PC-9 (cell line): ENCODE measurements at regions not wholly inside any gene's neighbourhood (a gene's known extent, or its start where the extent isn't known, plus 50 kb on each side); places are given as distances from the start of the nearest gene placed in this dataset.

ENCODE experiments used
- BruUV-seq: library from RNA; stranded (reverse); fragments of 400-500 nt; replicated peaks from 2 replicates; lab custom pipeline; 2021; lab: Mats Ljungman, UMichigan
- CTCF ChIA-PET: fragments of 300-600 bp; sonication (Branson Sonifier 250); formaldehyde crosslinking; loops from one replicate; lab custom pipeline; 2022; ENCODE audit warnings: antibody characterized with exemption; lab: Charles Lee
- POLR2A ChIA-PET: fragments of 300-600 bp; sonication (Branson Sonifier 250); formaldehyde crosslinking; loops from one replicate; lab custom pipeline; 2022; ENCODE audit warnings: antibody characterized with exemption; ENCODE audit not compliant: unreplicated experiment; lab: Charles Lee
- DNase-seq, 2 experiments: peaks; one replicate each; pipeline versions ENCODE4 v3.0.0 to v3.0.0-alpha.2; 2015 to 2022; ENCODE audit warnings: mixed read lengths in 1 of 2
- H2AFZ ChIP-seq: fragments of 200-600 bp; sonication (generic); 2 replicates; pipeline ENCODE4 v1.8.1; 2017; ENCODE audit warnings: antibody characterized with exemption
- H3F3A ChIP-seq: fragments of 200-600 bp; sonication (generic); 2 replicates; pipeline ENCODE4 v1.8.1; 2017; ENCODE audit warnings: antibody characterized with exemption, mild to moderate bottlenecking, low read depth; ENCODE audit not compliant: insufficient read depth
- H3K27ac ChIP-seq: fragments of 200-600 bp; sonication (generic); 2 replicates; pipeline ENCODE4 v1.6.1; 2016; ENCODE audit warnings: mixed run types
- H3K27me3 ChIP-seq: fragments of 200-600 bp; sonication (generic); 2 replicates; pipeline ENCODE4 v1.6.1; 2016; ENCODE audit warnings: low read depth, mixed run types; ENCODE audit not compliant: insufficient read depth
- H3K36me3 ChIP-seq: fragments of 200-600 bp; sonication (generic); 2 replicates; pipeline ENCODE4 v1.6.1; 2016; ENCODE audit warnings: low read depth, mixed run types
- H3K4me1 ChIP-seq: fragments of 200-600 bp; sonication (generic); replicated peaks from 2 replicates; pipeline ENCODE4 v1.6.1; 2016; ENCODE audit warnings: mixed run types; ENCODE audit not compliant: insufficient read depth
- H3K4me2 ChIP-seq: fragments of 200-600 bp; sonication (generic); 2 replicates; pipeline ENCODE4 v1.6.1; 2017; ENCODE audit warnings: mixed run types
- H3K4me3 ChIP-seq: fragments of 200-600 bp; sonication (generic); 2 replicates; pipeline ENCODE4 v1.6.1; 2016; ENCODE audit warnings: mixed run types
- H3K79me2 ChIP-seq: fragments of 200-600 bp; sonication (generic); 2 replicates; pipeline ENCODE4 v1.6.1; 2017; ENCODE audit warnings: low read depth, mixed run types
- H3K9me2 ChIP-seq: fragments of 200-600 bp; sonication (generic); 2 replicates; pipeline ENCODE4 v1.8.1; 2017; ENCODE audit warnings: mild to moderate bottlenecking; ENCODE audit not compliant: insufficient read depth
- H3K9me3 ChIP-seq: fragments of 200-600 bp; sonication (generic); 2 replicates; pipeline ENCODE4 v1.8.1; 2016; ENCODE audit warnings: low read depth; ENCODE audit not compliant: insufficient read depth
- H4K20me1 ChIP-seq: fragments of 200-600 bp; sonication (generic); 2 replicates; pipeline ENCODE4 v1.8.1; 2017; ENCODE audit not compliant: insufficient read depth
- EZH2 ChIP-seq: fragments of 200-600 bp; sonication (generic); IDR thresholded peaks from 2 replicates; pipeline ENCODE4 v1.8.0; 2017; ENCODE audit warnings: antibody characterized with exemption, low read depth
- intact Hi-C: fragments of 100-400 bp; cut with micrococcal nuclease; formaldehyde crosslinking; loops from one replicate; pipeline ENCODE4 v1.10.0; 2022; ENCODE audit not compliant: unreplicated experiment
- TF ChIP-seq, protein P1 (sequence below): fragments of 200-600 bp; sonication (generic); conservative IDR thresholded peaks from 2 replicates; pipeline ENCODE4 v1.6.1; 2017; ENCODE audit warnings: mixed run types, antibody characterized with exemption, mild to moderate bottlenecking, moderate library complexity

DNA sequence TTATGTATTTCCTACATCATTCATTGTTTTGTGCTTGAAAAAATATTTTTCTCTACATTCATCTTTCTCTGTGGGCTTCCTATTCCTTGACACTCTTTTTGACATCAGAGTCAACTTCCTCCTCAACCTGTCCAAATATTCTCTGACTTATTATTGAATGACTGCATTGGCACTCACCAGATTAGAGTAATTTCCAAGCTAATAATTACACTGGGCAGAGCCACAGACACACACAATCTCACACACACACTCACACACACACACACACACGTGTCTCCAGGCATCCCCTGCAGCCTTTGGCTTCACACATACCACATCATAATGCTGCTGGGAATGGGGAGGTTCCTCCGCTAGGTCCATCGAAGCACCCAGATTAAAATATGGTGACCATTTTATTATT lies 184.5 kb downstream of the SYK start:
- no peak overlapping the region for H3K4me3 ChIP-seq
- no peak overlapping the region for H2AFZ ChIP-seq
- no peak overlapping the region for H3K4me2 ChIP-seq
- H4K20me1 ChIP-seq, result no peaks in the 10 kb centered on the region
- no peaks in the 10 kb centered on the region for H3K4me1 ChIP-seq
- no peaks in the 10 kb centered on the region for H3K27me3 ChIP-seq
- no peaks in the 10 kb centered on the region for H3F3A ChIP-seq
- no peaks in the 10 kb centered on the region for H3K79me2 ChIP-seq
- ChIA-PET CTCF (interaction anchor here (0.5 kb wide), 1 partner anchor 9 kb away, joined by 4 read pairs; no protein-coding TSS in a partner anchor), POLR2A (no interaction called here)
- no peak for TF ChIP-seq EZH2
- TF ChIP-seq, protein P1, sequence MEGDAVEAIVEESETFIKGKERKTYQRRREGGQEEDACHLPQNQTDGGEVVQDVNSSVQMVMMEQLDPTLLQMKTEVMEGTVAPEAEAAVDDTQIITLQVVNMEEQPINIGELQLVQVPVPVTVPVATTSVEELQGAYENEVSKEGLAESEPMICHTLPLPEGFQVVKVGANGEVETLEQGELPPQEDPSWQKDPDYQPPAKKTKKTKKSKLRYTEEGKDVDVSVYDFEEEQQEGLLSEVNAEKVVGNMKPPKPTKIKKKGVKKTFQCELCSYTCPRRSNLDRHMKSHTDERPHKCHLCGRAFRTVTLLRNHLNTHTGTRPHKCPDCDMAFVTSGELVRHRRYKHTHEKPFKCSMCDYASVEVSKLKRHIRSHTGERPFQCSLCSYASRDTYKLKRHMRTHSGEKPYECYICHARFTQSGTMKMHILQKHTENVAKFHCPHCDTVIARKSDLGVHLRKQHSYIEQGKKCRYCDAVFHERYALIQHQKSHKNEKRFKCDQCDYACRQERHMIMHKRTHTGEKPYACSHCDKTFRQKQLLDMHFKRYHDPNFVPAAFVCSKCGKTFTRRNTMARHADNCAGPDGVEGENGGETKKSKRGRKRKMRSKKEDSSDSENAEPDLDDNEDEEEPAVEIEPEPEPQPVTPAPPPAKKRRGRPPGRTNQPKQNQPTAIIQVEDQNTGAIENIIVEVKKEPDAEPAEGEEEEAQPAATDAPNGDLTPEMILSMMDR, result no peak
- no peak for DNase-seq
- BruUV-seq, result no TSS peak
- H3K36me3 ChIP-seq, result no peaks in the 10 kb centered on the region
- intact Hi-C loops, result no loop called here
- H3K9me2 ChIP-seq, result no peaks in the 10 kb centered on the region
- H3K27ac ChIP-seq, result no peak overlapping the region
- no peaks in the 10 kb centered on the region for H3K9me3 ChIP-seq

DNA sequence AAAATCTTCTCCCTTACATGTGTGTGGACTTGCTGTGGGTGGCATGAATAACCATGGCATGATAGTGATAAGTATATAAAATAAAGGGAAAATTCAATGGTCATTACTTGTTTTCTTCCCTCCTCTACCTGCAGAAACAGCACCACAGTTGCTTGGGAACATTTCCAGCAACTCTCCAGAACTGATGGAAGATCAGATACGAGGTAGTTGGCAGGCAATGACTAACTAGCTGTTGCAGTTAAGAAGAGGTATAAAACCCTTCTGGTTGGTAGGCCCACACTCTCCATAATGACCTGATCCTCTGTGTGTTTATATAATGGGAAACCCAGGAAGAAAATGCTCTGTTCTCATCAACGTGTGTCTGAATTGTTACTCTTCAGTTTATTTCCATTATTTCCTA lies 185.9 kb downstream of the SYK start:
- H3K9me3 ChIP-seq, result no peaks in the 10 kb centered on the region
- TF ChIP-seq, protein P1, result no peak
- TF ChIP-seq EZH2, result no peak
- intact Hi-C loops, result no loop called here
- no peak for DNase-seq
- no peak overlapping the region for H3K4me2 ChIP-seq
- H3K4me3 ChIP-seq, result no peak overlapping the region
- BruUV-seq, result no TSS peak
- no peaks in the 10 kb centered on the region for H4K20me1 ChIP-seq
- H3F3A ChIP-seq, result no peaks in the 10 kb centered on the region; the same call in 1 of the 2 replicates
- no peak overlapping the region for H2AFZ ChIP-seq
- POLR2A ChIA-PET, result no interaction called here
- H3K27ac ChIP-seq, result no peak overlapping the region
- CTCF ChIA-PET, result no interaction called here
- H3K27me3 ChIP-seq, result no peaks in the 10 kb centered on the region
- H3K9me2 ChIP-seq, result no peaks in the 10 kb centered on the region
- no peaks in the 10 kb centered on the region for H3K79me2 ChIP-seq
- H3K36me3 ChIP-seq, result no peaks in the 10 kb centered on the region
- peaks cover 8% of the 10 kb centered on the region for H3K4me1 ChIP-seq

DNA sequence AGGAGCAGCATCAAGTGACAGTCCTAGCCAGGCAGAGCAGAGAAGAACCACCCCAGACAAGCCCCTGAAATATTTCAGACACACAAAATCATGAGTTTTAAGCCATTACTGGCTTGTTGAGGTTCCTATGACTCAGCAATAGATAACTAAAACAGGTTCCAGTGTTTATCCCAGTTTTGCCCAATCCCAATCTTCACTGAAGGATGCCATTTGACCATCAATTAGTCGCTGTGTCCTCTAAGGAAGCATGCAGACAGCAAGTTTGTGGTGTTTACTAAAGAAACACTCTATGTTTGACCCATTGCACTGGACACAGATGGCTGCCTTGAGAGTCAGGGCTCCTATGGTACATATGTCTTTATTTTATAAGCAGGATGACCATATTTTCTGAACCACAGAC lies 186.7 kb downstream of the SYK start:
- Histone ChIP-seq H3K27me3 (no peaks in the 10 kb centered on the region), H3K36me3 (no peaks in the 10 kb centered on the region), H3K4me3 (no peak overlapping the region), H3K9me3 (no peaks in the 10 kb centered on the region), H4K20me1 (no peaks in the 10 kb centered on the region), H3K27ac (no peak overlapping the region), H3F3A (no peaks in the 10 kb centered on the region; the same call in 1 of the 2 replicates), H3K4me1 (peaks cover 12% of the 10 kb centered on the region), H3K79me2 (no peaks in the 10 kb centered on the region), H3K4me2 (no peak overlapping the region), H3K9me2 (no peaks in the 10 kb centered on the region), H2AFZ (no peak overlapping the region)
- DNase-seq, result no peak
- intact Hi-C loops, result no loop called here
- BruUV-seq, result no TSS peak
- POLR2A ChIA-PET, result no interaction called here
- TF ChIP-seq EZH2, result no peak
- TF ChIP-seq, protein P1, result no peak
- CTCF ChIA-PET, result no interaction called here
